K562 (cell line): ENCODE measurements at regions not wholly inside any gene's neighbourhood (a gene's known extent, or its start where the extent isn't known, plus 50 kb on each side); places are given as distances from the start of the nearest gene placed in this dataset.
A peak's percentile ranks its signal among the peaks of the same experiment; 100 is the strongest.

Experiments
- ATAC-seq: fragments of 200-7000 bp; cut with Tn5 transposase; 3 replicates; pipeline ENCODE4 v1.9.1; 2020; ENCODE audit warnings: moderate library complexity
- BruUV-seq: library from RNA; stranded (reverse); fragments of 400-500 nt; replicated peaks from 2 replicates; lab custom pipeline; 2021; lab: Mats Ljungman, UMichigan
- CTCF ChIA-PET: fragments of 300-600 bp; formaldehyde crosslinking; extraction: SDS; loops from one replicate; lab custom pipeline; 2021; ENCODE audit warnings: low intra/inter-chr PET ratio; lab: Yijun Ruan, JAX
- POLR2A ChIA-PET: fragments of 300-600, 350-650 bp; sonication (Branson Sonifier 250); formaldehyde crosslinking; extraction: SDS; loops from one replicate; lab custom pipeline; 2021; ENCODE audit warnings: antibody characterized with exemption, inconsistent platforms; lab: Yijun Ruan, JAX
- DNase-seq, 4 experiments: peaks; one replicate each; pipeline versions ENCODE4 v3.0.0 to v3.0.0-alpha.2; 2011 to 2018; ENCODE audit warnings: low spot score in 3 of 4, mixed read lengths in 3 of 4; ENCODE audit errors: extremely low read depth in 1 of 4
- FAIRE-seq: peaks from 2 replicates; lab custom pipeline; 2011; peaks lifted over from hg19 to GRCh38; lab: Jason Lieb, UNC
- H2AFZ ChIP-seq: 2 replicates; pipeline ENCODE4 v1.6.0; 2011; ENCODE audit warnings: low read depth, low read length, control low read depth, inconsistent platforms
- H3K27ac ChIP-seq: fragments of 200-600 bp; 3 replicates; pipeline ENCODE4 v1.8.0; 2011; ENCODE audit warnings: low read depth, mild to moderate bottlenecking, control low read depth, inconsistent platforms, low read length, moderate library complexity, mixed read lengths; ENCODE audit errors: extremely low read depth
- H3K27me3 ChIP-seq, 2 experiments: fragments of 300-600 bp in 1 of 2; 2 replicates in 1 of 2; 3 replicates in 1 of 2; pipeline versions ENCODE4 v1.6.0 to v1.8.0; 2011; ENCODE audit warnings: inconsistent platforms in 2 of 2, low read length in 2 of 2, mild to moderate bottlenecking in 1 of 2, mixed read lengths in 1 of 2, moderate library complexity in 1 of 2; ENCODE audit not compliant: control insufficient read depth in 2 of 2, insufficient read depth in 2 of 2
- H3K36me3 ChIP-seq: fragments of 300-600 bp; 3 replicates; pipeline ENCODE4 v1.8.0; 2011; ENCODE audit warnings: mild to moderate bottlenecking, low read length, inconsistent platforms; ENCODE audit not compliant: control insufficient read depth, insufficient read depth
- H3K4me1 ChIP-seq, 2 experiments: fragments of 200-600 bp in 1 of 2; replicated peaks in 1 of 2; 2 replicates in 1 of 2; 3 replicates in 1 of 2; pipeline versions ENCODE4 v1.5.1 to v1.8.0; 2011; ENCODE audit warnings: inconsistent platforms in 2 of 2, low read length in 2 of 2, mild to moderate bottlenecking in 1 of 2, mixed read lengths in 1 of 2, moderate library complexity in 1 of 2; ENCODE audit not compliant: control insufficient read depth in 2 of 2, insufficient read depth in 2 of 2
- H3K4me2 ChIP-seq: 2 replicates; pipeline ENCODE4 v1.6.1; 2011; ENCODE audit warnings: low read length, control low read depth, inconsistent platforms, mixed read lengths; ENCODE audit not compliant: insufficient read depth
- H3K4me3 ChIP-seq: fragments of 200-600 bp; sonication (generic), shearing (Covaris generic); 2 replicates; pipeline ENCODE4 v1.5.1; 2016; ENCODE audit warnings: control low read depth, inconsistent platforms
- H3K79me2 ChIP-seq: fragments of 200-600 bp; 3 replicates; pipeline ENCODE4 v1.8.0; 2011; ENCODE audit warnings: low read length, inconsistent platforms; ENCODE audit not compliant: control insufficient read depth, insufficient read depth
- H3K9ac ChIP-seq, 2 experiments: 2 replicates each; pipeline versions ENCODE4 v1.6.0 to v1.6.1; 2011; ENCODE audit warnings: low read depth in 2 of 2, low read length in 2 of 2, control low read depth in 1 of 2, inconsistent platforms in 1 of 2, mild to moderate bottlenecking in 1 of 2, mixed read lengths in 1 of 2; ENCODE audit not compliant: insufficient read depth in 1 of 2
- H3K9me1 ChIP-seq: one replicate; pipeline ENCODE4 v1.6.0; 2011; ENCODE audit warnings: inconsistent platforms, mild to moderate bottlenecking, low read length, moderate library complexity; ENCODE audit not compliant: control insufficient read depth, insufficient read depth
- H3K9me3 ChIP-seq: replicated peaks from 2 replicates; pipeline ENCODE4 v1.5.1; 2011; ENCODE audit warnings: low read depth, low read length, inconsistent platforms; ENCODE audit not compliant: control insufficient read depth, insufficient read depth
- H4K20me1 ChIP-seq: replicated peaks from 2 replicates; pipeline ENCODE4 v1.6.1; 2011; ENCODE audit warnings: low read length, inconsistent platforms, mixed read lengths; ENCODE audit not compliant: control insufficient read depth, insufficient read depth
- CBX8 ChIP-seq: fragments of 200-600 bp; sonication (generic); IDR thresholded peaks from 2 replicates; pipeline ENCODE4 v1.6.1; 2012; ENCODE audit warnings: borderline replicate concordance, mixed run types, low read depth, mild to moderate bottlenecking, moderate library complexity, mixed read lengths, low read length, control low read depth, inconsistent platforms; ENCODE audit not compliant: poor library complexity, severe bottlenecking; ENCODE audit errors: extremely low read depth
- CREB1 ChIP-seq, 2 experiments: sonication (generic) in 1 of 2; formaldehyde crosslinking in 1 of 2; IDR thresholded peaks; 2 replicates each; pipeline versions ENCODE4 v1.6.1 to v1.8.0; 2012 to 2022; ENCODE audit warnings: inconsistent platforms in 1 of 2, mild to moderate bottlenecking in 1 of 2, missing genetic modification reagents in 1 of 2, moderate library complexity in 1 of 2
- FOXP4 ChIP-seq: sonication (generic); formaldehyde crosslinking; IDR thresholded peaks from 2 replicates; pipeline ENCODE4 v1.8.0; 2022; ENCODE audit warnings: mild to moderate bottlenecking, missing genetic modification reagents, borderline replicate concordance
- KDM4B ChIP-seq, 2 experiments: fragments of 450-650 bp in 1 of 2; sonication (generic) in 1 of 2; IDR thresholded peaks; 2 replicates each; pipeline ENCODE4 v1.6.1; 2016 to 2017; ENCODE audit warnings: borderline replicate concordance in 2 of 2, antibody characterized with exemption in 1 of 2, low read depth in 1 of 2, mild to moderate bottlenecking in 1 of 2
- MCM3 ChIP-seq: fragments of 450-650 bp; IDR thresholded peaks from 2 replicates; pipeline ENCODE4 v1.6.1; 2016
- MED1 ChIP-seq: sonication (generic); formaldehyde crosslinking; IDR thresholded peaks from 2 replicates; pipeline ENCODE4 v1.8.1; 2023; ENCODE audit warnings: missing genetic modification reagents, borderline replicate concordance
- PCBP2 ChIP-seq: fragments of 200-400 bp; formaldehyde crosslinking; IDR thresholded peaks from 2 replicates; pipeline ENCODE4 v1.6.1; 2018; ENCODE audit warnings: low read length, low read depth, mild to moderate bottlenecking, moderate library complexity; ENCODE audit not compliant: poor library complexity, severe bottlenecking
- ZNF398 ChIP-seq: fragments of 250-450 bp; sonication (Bioruptor Pico); IDR thresholded peaks from 2 replicates; pipeline ENCODE4 v1.8.0; 2021; ENCODE audit warnings: moderate library complexity, mild to moderate bottlenecking, inconsistent platforms
- ZNF644 ChIP-seq: fragments of 200-800 bp; sonication (Bioruptor generic); IDR thresholded peaks from 2 replicates; pipeline ENCODE4 v1.6.1; 2016; ENCODE audit warnings: low read depth, missing genetic modification characterization, missing compliant biosample characterization
- WGBS: fragments of 100-300 bp; shearing (Covaris generic); methylation state at CpG from one replicate; pipeline ENCODE4 v1.1.6; 2016; ENCODE audit warnings: low coverage, mixed read lengths; ENCODE audit not compliant: insufficient coverage; ENCODE audit errors: missing lambda C conversion rate; 5-methylcytosine and 5-hydroxymethylcytosine counted together
- in situ Hi-C: fragments of 300-500 bp; cut with MboI; formaldehyde crosslinking; loops from 4 replicates; pipeline ENCODE4 v1.15.0; 2018; ENCODE audit warnings: inconsistent platforms, mixed read lengths
- intact Hi-C: fragments of 100-400 bp; cut with micrococcal nuclease; formaldehyde crosslinking; loops from 2 replicates; pipeline ENCODE4 v1.14.2; 2022
- TF ChIP-seq, protein P1 (sequence below), 2 experiments: fragments of 200-800 bp in 1 of 2; sonication (Bioruptor generic) in 1 of 2; sonication (generic) in 1 of 2; formaldehyde crosslinking in 1 of 2; IDR thresholded peaks in 1 of 2; conservative IDR thresholded peaks in 1 of 2; 2 replicates each; pipeline versions ENCODE4 v1.5.0 to v1.6.1; 2016 to 2020; ENCODE audit warnings: missing compliant biosample characterization in 1 of 2, missing genetic modification characterization in 1 of 2, missing genetic modification reagents in 1 of 2
- TF ChIP-seq, protein P2 (sequence below), 2 experiments: fragments of 250-450 bp in 1 of 2; fragments of 450-650 bp in 1 of 2; sonication (Bioruptor Pico) in 1 of 2; IDR thresholded peaks; 2 replicates each; pipeline versions ENCODE4 v1.6.1 to v1.8.0; 2016 to 2021; ENCODE audit warnings: mild to moderate bottlenecking in 2 of 2, moderate library complexity in 2 of 2, missing compliant biosample characterization in 1 of 2, missing genetic modification characterization in 1 of 2

- FAIRE-seq (no peak), ATAC-seq (no peak), DNase-seq (no peak)
- in situ Hi-C loops = no loop called here
- no peak overlapping the region for H3K27ac ChIP-seq
- H3K4me1 ChIP-seq = peaks cover 14 to 20% of the 10 kb centered on the region in 2 experiments; a peak in 3 of 5 replicates
- H3K9ac ChIP-seq = peak overlapping the region in 1 of 2 experiments; percentile 24; a peak in 1 of 4 replicates
- intact Hi-C loops = no loop called here
- CTCF ChIA-PET = no interaction called here
- no peaks in the 10 kb centered on the region for H3K9me3 ChIP-seq
- H2AFZ ChIP-seq = no peak overlapping the region
- no peak overlapping the region for H3K4me2 ChIP-seq
- no TSS peak for BruUV-seq
- peaks cover 40% of the 10 kb centered on the region for H3K79me2 ChIP-seq
- no peaks in the 10 kb centered on the region for H3K27me3 ChIP-seq
- H3K9me1 ChIP-seq = peaks cover 5% of the 10 kb centered on the region
- peaks cover 14% of the 10 kb centered on the region; the same call in 2 of the 3 replicates for H3K36me3 ChIP-seq
- 77% methylated on average over 10 of the region's 10 CpGs for WGBS
- POLR2A ChIA-PET = interaction anchor here (5.0 kb wide), 1 partner anchor 9 kb away, joined by 11 read pairs; no protein-coding TSS in a partner anchor
- H4K20me1 ChIP-seq = peaks cover 13% of the 10 kb centered on the region
- no peak overlapping the region for H3K4me3 ChIP-seq
- TF ChIP-seq CBX8 (no peak), PCBP2 (no peak), MCM3 (no peak), KDM4B (IDR thresholded peaks at IDR 0.05; ENCODE audit: borderline replicate concordance in 2 of 2, low read depth in 1 of 2) (no peak), MED1 (CRISPR knock-in tag) (no peak), ZNF644 (tag) (no peak), ZNF398 (CRISPR knock-in tag) (no peak), CREB1 (IDR thresholded peaks at IDR 0.05) (no peak), CREB1 (CRISPR knock-in tag; IDR thresholded peaks at IDR 0.05) (no peak), FOXP4 (CRISPR knock-in tag) (no peak)
- TF ChIP-seq, protein P1, sequence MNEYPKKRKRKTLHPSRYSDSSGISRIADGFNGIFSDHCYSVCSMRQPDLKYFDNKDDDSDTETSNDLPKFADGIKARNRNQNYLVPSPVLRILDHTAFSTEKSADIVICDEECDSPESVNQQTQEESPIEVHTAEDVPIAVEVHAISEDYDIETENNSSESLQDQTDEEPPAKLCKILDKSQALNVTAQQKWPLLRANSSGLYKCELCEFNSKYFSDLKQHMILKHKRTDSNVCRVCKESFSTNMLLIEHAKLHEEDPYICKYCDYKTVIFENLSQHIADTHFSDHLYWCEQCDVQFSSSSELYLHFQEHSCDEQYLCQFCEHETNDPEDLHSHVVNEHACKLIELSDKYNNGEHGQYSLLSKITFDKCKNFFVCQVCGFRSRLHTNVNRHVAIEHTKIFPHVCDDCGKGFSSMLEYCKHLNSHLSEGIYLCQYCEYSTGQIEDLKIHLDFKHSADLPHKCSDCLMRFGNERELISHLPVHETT (CRISPR knock-in tag; conservative IDR thresholded peaks at IDR 0.05 in 1 of 2, IDR thresholded peaks at IDR 0.05 in 1 of 2) = no peak
- TF ChIP-seq, protein P2, sequence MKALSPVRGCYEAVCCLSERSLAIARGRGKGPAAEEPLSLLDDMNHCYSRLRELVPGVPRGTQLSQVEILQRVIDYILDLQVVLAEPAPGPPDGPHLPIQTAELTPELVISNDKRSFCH (CRISPR knock-in tag; IDR thresholded peaks at IDR 0.05) = no peak
- TF ChIP-seq, protein P2 (tag; IDR thresholded peaks at IDR 0.05) = no peak
Observed at GRCh38 chr21:38080888-38081287, 164.6 kb upstream of the KCNJ6 start.
